Activated CD4-positive, alpha-beta T cell treated with anti-CD3 and anti-CD28 coated beads, Interleukin-2, amount 50 U/mL, for 4 hours (primary cell): ENCODE measurements at regions not wholly inside any gene's neighbourhood (a gene's known extent, or its start where the extent isn't known, plus 50 kb on each side); places are given as distances from the start of the nearest gene placed in this dataset.
"Not testable (repeated sequence)": the region's sequence is repeated elsewhere in the genome, so short reads cannot be mapped to it uniquely, and the experiment has no call there.

Experiments
- DNase-seq, 2 experiments: peaks; one replicate each; pipeline ENCODE4 v3.0.0-alpha.2; 2020

DNA sequence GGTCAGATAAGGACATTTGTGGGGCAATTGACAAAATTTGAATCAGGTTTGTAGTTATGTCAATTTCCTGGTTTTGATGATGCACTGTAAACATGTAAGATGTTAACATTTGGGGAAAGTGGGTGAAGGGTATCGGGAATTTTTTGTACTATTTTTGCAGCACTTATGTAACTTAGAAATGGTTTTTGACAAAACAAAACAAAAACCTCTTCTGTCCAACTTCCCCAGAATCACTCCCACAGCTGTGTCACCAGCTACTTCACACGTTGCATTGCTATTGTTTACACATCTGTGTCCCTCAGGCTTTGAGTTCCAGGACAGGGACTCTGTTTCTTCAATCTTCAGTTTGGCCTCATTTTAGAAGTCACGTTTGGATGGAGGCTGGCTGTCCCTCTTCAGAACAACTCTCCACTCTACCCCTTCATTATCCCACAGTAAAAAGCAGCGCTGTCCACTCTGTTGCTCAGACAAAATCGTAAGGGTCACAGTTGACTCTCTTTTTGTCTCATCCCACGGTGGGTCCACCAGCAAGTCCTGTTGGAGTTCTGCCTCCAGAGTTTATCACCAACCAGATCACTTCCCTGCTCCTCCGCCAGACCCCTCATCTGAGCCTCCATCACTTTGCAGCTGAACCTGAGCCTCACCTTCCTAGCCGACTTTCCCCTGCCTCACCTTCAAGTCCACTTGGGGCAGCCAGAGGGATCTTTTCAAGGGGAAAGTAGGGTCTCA, 63.2 kb downstream of the NENF start:
- DNase-seq: no peak

DNA sequence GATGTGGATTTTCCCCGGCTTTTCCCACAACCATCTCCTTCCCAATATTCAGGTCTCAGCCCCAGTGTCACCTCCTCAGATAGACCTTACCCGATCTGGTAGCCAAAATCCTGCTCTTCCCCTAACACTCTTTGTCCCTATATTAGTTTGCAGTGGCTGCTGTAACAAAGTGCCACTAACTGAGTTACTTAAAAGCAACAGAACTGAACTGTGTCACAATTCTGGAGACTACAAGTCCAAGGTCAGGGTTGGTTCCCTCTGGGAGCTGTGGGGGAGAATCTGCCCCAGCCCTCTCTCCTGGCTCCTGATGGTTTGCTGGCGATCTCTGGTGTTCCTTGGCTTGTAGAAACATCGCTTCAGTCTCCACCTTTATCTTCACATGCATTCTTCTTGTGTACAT, 64.0 kb downstream of the NENF start:
- DNase-seq: no peak

DNA sequence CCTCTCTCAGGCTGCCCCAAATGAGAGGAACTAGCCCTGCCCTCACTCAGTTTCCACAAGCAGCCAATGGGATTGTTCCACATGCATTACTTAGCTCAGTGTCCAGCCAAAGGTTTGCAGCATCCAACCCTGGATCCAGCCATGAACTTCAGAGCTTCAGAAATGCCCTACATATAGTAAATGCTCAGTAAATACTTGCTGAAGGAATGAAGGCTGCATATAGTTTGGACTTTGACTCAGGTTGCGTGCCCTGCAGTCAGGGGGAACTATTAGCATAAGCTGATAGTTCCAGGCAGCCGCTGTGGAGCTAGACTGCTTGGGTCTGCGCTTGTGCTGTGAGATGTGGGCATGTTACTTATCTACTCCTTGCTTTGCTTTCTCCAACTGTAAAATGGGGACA, 64.8 kb downstream of the NENF start:
- no peak for DNase-seq

DNA sequence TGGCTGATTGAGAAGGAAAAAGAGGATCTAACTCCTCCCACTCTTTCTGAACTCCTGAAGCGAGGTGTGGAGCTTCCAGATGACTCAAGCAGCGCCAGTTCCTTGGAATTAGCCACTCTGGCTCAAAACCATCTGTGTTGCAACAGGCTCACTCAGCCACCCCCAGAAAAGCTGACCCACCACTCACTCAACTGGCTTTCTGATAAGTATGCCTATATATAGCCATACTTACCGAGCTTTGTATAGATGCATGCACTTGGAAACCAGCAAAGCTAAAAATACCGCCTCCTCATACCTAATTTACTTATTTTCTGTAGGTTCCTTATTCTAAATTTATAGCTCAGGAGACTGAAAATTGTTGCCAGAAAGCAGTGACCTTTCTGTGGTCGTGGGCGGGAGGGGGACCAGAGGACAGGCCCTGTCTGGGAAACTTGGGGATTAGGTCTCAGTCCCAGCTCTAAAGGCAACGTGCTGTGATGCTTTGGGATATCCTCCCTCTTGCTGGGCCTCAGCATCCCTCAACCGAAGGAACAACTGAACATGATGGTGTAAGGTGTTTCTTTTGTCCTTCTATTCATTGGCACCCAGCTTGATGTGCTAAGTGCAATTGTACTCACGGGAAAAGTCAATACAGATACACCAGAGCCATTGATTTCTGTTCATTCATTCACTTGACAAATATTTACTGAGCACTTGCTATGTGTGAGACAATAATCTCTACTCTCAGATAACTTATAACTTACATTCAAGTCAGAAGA, 65.7 kb downstream of the NENF start:
- DNase-seq: no peak

DNA sequence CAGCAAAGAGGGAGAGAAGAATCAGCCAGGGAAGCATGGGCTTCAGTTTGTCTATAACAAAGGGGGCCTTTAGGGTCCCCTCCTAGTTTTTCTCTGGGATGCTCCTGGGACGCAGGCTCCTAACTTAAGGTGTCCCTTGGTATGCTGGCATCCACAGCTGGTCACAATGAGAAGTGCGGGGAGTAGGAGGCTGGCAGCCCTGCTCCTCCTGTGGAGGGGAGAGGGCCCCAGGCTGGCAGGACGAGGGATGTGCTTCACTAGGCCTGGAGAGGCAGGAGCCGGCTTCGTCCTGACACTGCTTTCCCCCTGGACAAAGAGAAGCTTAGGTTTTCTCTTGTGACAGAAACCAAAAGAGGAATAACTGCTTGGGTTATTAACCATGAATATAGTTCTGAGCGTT, 67.6 kb downstream of the NENF start:
- no peak for DNase-seq

DNA sequence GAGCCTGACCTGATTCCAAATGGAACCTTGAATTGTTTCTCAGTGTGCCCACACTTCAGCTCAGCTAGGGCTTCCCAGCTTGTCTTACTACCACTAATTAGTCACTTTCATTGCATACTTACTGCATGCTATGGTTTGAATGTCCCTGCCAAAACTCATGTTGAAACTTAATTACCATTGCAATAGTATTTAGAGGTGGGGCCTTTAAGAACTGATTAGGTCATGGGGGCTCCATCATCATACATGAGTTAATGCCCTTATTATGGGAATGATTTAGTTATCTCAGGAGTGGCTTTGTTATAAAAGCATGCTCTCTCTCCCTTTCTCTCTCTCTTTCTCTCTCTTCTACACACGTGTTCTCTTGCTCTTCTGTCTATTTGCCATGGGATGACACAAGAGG, 68.3 kb downstream of the NENF start:
- DNase-seq: no peak

DNA sequence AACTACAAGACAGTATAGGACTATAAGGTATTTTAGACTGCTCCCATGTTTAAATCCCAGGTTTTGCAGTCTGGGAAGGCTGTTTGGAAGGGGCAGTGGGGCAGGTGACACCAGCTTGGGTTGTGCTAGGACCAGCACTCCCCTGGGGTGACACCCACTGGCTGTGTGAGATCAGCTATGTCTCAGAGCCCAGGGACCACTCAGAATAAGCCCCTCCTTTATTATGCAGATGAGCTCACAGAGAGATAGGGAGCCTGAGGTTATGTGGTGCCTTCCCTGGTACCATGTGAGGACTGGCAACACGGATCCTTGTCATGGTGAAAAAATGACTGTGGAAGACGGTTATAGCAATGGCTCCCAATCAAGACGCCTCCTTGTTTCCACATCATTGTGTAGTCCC, 71.0 kb downstream of the NENF start:
- no peak for DNase-seq

DNA sequence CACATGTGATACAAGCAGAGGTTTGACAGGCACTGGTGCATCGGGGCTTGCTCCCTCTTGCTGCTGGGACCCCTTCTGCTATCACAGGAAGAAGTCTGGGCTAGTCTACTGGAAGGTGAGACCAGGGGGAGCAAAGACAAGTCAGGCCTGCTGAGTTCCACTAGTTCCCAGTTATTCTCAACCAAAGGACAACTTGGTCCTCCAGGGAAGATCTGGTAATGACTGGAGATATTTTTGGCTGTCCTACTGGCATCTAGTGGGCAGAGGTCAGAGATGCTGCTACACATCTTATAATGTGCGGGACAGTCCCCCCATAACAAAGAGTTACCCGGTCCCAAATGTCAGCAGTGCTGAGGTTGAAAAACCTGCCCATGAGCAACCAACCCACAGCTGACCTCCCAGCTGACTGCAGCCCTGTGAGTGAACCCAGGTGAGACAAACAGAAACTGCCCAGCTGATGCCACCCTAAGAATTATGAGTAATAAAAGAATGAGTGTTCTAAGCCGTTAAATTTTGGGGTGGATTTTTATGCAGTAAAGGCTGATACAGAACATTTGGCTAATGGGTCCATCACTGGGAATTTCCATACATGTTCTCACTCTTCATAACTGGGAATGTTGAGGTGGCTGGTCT, 71.6 kb downstream of the NENF start:
- no peak for DNase-seq

DNA sequence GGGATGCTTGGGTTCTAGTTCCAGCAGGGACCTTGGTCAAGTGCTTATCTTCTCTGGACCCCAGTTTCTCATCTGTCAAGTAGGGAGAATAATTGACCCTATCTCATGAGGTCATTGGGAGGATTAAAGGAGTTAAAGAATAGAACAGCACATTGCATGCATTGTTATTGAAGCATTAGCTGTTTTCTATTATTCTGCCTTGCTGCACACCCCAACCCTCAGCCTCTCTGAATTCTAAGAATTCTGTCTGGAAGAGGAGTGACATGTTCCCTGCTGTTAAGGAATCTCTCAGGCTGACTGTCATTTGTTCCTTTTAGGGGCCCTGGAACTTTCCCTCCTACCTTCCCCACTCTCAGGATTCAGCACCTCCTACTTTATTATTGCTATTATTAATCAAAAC, 73.9 kb downstream of the NENF start:
- DNase-seq: no peak

DNA sequence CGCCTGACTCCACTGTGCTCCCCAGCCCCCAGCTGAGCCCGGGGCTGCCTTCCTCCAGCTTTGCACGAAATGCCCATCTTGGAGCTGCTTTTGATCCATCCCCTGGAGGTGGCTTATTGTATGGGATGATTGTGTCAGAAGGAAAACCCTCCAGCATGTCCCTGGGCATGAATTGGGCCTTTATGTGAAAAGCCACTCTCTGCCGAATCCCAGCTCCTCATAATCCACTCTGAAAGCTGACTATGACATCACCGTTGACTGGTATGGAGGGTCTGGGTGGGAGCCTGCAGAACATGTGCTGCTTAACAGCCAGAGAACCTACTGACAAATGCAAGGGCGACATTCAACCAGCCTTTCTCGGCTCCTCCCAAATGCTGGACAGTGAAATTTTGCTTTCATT, 74.6 kb downstream of the NENF start:
- DNase-seq: no peak

DNA sequence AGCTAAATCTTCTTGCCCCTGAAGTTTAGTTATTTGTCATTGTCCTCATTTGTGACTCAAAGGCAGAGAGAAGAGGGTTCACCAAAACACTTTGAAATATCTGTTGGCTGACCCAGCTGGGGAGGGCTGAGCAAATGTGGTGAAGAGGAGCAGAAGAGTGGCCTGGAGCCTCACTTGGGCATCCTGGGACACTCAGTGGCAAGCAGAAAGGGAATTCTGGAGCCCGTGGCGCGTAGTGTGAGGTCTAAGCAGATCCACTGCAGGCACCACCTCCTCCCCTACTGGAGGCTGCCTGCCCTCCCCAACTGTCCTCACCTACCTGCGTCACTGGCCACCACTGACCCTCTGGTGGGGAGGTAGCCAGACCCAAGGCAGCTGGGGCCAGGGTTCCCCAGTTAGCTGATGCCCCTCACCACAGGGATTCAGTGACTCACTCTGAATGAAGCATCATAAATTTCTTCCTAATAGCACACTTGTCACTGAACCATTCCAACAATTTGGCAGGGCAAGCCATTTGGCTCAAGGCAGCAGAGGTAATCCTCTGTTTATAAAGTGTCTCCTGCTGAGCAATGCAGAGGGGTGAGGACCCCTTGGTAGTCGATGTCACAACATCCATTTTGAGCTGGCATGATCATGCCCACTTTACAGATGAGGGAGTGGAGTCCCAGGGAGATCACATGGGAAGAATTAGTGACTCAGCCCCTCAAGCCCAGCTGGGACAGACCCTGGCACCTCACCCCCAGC, 80.3 kb downstream of the NENF start:
- no peak for DNase-seq

DNA sequence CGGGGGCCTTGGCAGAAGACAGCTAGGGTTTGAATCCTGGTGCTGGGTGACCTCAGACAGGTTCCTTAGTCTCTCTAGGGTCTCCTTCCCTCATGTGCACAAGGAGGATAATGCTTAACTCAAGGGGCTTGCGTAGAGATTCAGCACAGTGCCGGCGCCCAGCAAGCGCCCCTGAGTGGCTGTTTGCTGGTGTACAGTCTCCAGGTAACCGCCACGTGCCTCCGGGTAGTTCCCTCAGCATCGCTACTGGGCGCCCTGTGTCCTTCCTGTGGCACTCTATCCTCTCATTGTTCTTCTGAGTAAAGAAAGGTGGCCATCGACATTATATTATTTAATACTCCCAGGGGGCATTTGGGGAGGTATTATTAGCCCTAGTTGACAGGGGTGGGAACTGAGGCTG, 80.9 kb downstream of the NENF start:
- no peak for DNase-seq

DNA sequence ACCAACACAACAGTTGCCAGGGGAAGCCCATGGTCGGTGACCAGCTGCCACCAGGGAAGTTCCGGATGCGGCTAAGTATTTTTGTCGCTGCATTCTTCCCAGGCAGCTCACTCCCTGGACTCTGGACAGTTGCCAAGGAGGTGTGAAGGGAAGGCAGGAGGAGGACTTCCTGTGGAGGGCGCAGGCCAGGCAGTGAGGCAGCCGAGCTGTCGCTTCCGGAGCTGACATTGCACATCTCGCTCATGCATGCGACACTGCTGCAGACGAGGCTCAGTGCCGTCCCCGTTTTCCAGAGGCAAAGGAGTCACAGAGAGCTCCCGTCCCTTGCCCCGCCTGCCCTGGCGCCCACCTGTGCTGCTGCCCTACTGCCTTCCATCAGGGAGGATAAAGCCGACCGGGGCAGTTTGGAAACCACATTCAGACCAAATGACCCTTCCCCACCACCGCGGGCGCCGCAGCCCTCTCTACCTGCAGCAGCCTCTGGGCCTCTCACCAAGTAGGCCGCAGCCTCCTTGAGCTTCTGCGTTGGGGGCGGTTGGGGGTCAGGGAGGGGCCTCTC, 81.4 kb downstream of the NENF start:
- DNase-seq: no peak

DNA sequence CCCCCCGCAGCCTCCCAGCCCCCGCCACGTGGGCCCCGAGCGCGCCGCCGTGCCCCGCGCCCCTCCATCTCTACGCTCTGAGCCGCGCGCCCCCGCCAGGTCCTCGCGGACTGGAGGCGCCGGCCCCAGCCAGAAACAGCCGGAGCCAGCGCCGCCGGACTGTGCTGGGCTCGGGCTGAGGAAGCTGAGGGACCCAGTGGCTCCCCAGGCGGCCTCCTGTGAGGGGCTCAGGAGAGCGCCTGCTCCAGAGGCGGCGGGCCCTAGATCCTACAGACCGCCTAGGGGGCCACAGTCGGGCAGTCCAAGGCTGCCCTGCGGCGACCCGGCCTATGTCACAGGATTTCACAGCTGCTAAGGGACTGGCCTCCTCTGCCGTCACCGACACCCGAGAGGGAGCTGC, 82.1 kb downstream of the NENF start:
- no peak for DNase-seq

DNA sequence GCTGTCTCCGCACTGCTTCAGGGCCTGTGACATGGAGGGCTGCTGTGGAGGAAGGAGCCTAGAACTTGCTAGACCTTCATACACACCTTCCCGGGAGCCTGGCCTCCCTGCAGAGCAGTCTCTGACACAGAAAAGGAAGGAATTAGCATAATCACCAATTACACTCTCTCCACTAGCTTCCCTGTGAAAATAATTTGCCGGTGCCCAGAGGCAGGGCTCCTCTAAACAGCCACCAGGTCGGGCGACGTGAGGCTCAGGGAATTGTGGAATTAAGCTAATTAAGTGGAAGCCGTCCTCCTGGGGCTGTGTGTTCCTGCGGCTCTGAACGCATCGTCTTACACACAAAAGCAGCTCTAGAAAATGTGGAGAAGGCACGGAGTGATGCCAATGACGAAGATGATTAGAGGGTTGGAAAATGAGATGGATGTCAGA, 82.6 kb downstream of the NENF start:
- no peak for DNase-seq

DNA sequence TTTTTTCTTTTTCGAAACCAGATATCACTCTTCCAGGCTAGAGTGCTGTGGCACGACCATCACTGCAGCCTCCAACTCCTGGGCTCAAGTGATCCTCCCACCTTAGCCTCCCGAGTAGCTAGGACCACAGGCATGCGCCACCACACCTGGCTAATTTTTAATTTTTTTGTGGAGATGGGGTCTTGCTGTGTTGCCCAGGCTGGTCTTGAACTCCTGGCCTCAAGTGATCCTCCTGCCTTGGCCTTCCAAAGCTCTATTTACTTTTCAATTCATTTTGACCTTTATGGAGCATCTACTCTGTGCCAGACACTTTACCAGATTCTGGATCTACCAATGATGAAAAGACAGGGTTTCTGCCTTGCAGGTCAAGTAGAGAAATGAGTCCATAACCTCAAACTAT, 83.3 kb downstream of the NENF start:
- not testable (repeated sequence) for DNase-seq

DNA sequence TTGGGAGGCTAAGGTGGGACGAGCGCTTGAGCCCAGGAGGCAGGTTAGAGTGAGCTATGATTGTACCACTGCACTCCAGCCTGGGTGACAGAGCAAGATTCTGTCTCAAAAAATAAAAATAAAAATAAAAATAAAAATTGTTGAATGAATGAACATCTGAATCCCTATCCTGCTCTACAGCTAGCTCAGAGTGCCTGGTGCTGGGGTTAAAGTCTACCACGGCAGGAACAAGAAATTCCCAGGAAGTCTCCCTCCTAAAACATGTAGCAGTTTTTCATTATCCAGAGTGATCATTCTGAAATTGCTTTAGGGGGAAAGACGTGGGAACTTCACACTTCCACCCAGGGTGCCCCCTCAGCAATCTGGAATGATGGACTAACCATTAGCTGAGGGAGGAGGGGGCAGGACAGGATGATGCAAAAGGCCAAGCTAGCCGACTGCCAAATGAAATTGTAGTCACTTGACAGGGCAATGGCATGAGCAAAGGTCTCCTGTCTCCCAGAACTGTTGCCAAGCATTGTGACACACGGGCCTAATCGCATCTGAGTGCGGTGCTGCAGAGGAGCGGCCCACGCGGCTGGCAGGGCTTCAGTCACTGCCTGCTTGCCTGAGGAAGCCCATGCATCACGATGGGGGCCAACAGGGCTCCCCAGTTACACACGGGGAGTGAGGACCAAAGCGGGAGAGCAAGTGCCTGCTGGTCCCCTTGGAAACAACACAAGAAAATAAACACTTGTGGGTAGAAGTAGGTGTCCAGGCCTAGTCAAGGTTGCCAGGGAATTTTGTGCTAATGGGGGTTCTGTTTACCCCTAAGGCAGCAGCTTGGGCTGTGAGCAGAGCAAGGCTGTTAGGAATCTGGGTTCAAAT, 85.7 kb downstream of the NENF start:
- DNase-seq: no peak

DNA sequence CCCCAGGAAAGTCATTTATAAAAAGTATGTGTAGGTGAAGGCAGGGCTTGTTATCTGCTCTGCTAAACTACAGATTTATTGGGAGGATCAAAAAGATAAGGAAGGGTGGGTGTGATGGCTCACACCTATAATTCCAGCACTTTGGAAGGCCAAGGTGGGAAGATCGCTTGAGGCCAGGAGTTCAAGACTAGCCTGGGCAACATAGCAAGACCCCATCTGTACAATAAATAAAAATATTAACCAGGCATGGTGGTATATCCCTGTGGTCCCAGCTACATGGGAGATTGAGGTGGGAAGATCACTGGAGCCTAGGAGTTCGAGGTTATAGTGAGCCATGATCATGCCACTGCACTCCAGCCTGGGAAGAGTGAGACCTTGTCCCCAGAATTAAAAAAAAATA, 86.4 kb downstream of the NENF start:
- no peak for DNase-seq

DNA sequence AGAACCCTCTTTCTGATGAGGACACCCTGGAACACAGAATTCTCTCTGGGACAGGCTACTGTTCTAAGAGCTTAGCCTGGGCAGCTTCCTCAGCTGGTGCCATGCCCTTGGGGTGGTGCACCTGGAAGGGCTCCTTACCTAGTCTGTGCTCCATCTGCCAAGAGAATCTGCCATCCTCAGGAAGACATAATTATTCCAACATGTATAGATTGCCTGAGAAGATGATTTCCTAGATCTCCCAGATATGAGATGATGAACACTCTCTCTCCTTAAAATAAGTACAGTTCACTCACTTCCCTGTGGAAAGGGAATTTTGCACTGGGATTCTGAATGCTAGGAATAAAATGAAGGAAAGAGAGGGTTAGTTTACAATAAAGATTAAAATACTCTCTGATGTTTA, 87.6 kb downstream of the NENF start:
- DNase-seq: no peak

DNA sequence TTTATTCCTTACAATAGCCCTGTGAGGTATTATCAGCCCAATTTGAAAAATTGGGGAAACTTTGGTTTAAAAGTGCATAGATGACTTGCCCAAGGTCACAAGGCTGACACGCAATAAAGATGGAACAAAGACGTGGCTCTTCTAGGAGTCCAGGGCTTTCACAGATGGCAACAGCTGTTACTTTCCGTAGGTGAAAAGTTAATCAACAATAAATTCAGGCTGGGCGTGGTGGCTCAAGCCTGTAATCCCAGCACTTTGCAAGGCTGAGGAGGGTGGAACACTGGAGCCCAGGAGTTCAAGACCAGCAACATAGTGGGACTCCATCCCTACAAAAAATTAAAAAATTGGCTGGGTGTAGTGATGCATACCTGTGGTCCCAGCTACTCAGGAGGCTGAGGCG, 87.8 kb upstream of the ATF3 start:
- DNase-seq: no peak

DNA sequence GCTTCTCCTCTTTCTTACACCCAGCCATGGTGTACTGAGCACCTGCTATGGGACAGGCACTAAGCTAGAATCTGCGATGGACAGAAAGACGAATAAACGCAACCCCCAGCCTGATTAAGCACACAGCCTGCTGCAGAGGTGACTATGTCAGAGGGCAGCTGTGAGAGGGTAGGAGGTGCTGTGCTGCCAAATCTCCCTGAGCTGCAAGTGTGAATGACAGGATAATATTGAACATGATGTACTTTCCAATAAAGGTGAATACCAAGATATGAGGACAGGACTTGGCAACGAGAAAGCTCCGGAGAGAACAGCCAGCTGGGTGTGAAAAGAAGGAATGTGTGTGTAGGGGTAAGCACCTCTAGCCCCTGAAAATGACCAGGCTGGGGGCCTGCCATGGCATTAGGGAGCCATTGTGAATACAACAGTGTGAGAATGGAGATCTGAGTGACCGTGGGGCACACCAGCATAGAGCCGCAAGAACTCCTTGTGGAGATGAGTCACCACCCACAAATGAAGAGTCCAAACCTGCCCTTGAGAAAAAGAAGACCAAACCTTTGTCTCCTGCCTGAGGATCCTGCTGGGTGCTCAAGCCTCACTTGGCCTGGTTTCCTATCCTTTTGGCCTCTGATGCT, 83.0 kb upstream of the ATF3 start:
- no peak for DNase-seq

DNA sequence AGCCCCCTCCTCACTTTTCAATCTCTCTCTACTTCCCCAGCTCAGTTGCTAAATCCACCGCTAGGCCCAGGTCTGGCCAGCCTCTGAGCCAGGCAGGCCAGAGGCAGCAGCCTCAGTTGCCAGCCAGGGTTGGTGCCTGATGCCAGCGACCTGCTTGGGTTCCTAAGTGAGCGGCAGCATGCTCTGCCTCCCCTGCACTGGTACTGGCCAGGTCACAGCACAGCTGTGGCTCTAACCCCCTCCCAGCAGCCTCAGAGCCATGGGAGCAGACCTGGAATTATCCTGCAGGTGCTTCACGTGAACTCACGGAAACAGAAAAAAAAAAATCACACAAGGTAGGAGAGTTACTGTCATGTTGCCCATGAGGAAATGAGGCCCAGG, 82.5 kb upstream of the ATF3 start:
- DNase-seq: no peak
